ENCODE measurements at regions not wholly inside any gene's neighbourhood (a gene's known extent, or its start where the extent isn't known, plus 50 kb on each side); places are given as distances from the start of the nearest gene placed in this dataset.

- TF ChIP-seq CTCF (IDR thresholded peaks at IDR 0.05) (no peak), POLR2A (IDR thresholded peaks at IDR 0.05) (no peak)
Observed at GRCh38 chr16:77611386-77611785, 110.9 kb upstream of the NUDT7 start.
